ENCODE measurements at regions not wholly inside any gene's neighbourhood (a gene's known extent, or its start where the extent isn't known, plus 50 kb on each side); places are given as distances from the start of the nearest gene placed in this dataset.
"Not testable (repeated sequence)": the region's sequence is repeated elsewhere in the genome, so short reads cannot be mapped to it uniquely, and the experiment has no call there.

- no peak for ATAC-seq (ENCODE audit: poor library complexity)
- intact Hi-C loops (cut with DNase I): no loop called here
- DNase-seq: no peak
These were observed 130.0 kb downstream of the ASB7 start for GRCh38 chr15:100732211-100733055.

- DNase-seq: no peak
- intact Hi-C loops (cut with DNase I): no loop called here
- peak; percentile 74 for ATAC-seq (ENCODE audit: poor library complexity)
These were observed 130.9 kb downstream of the ASB7 start for GRCh38 chr15:100733101-100733842.

DNA sequence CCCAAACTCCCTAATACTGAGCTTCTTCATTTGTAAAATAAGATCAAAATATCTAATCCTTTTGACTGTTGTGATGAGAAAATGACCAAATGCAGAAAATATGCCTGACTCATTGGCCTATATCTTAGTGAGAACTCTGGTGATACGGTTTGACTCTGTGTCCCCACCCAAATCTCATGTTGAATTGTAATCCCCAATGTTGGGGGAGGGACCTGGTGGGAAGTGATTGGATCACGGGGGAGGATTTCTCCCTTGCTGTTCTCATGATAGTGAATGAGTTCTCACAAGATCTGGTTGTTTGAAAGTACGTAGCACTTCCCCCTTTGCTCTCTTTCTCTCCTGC, 131.4 kb downstream of the ASB7 start:
- intact Hi-C loops (cut with DNase I); DNase-seq; ATAC-seq (ENCODE audit: poor library complexity): not testable (repeated sequence)

- ATAC-seq (ENCODE audit: poor library complexity): no peak
- no peak for DNase-seq
- intact Hi-C loops (cut with DNase I): no loop called here
These were observed 132.2 kb downstream of the ASB7 start for GRCh38 chr15:100734586-100734985.

- intact Hi-C loops (cut with DNase I): no loop called here
- DNase-seq (no peak), ATAC-seq (ENCODE audit: poor library complexity) (no peak)
These were observed 133.0 kb downstream of the ASB7 start for GRCh38 chr15:100735129-100736053.

- ATAC-seq (ENCODE audit: poor library complexity): no peak
- intact Hi-C loops (cut with DNase I): no loop called here
- no peak for DNase-seq
These were observed 134.8 kb downstream of the ASB7 start for GRCh38 chr15:100737214-100737613.

- DNase-seq (no peak), ATAC-seq (ENCODE audit: poor library complexity) (no peak)
- intact Hi-C loops (cut with DNase I): no loop called here
These were observed 136.2 kb downstream of the ASB7 start for GRCh38 chr15:100738614-100739013.

DNA sequence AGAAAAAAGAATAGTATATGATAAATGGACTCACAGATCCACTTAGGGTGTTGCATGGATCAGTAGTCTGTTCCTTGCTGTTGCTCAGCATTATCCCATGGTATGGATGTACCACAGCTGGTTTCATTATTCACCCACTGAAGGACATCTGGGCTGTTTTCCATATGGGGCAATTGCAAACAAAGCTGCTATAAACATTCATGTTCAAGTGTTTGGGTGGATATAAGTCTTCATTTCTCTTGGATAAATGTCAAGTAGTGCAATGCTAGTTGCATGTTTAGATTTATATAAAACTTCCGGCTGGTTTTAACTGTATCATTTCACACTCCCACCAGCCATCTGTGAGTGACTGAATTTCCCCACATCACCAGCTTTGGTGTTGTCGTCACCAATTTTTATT, 137.7 kb downstream of the ASB7 start:
- intact Hi-C loops (cut with DNase I): no loop called here
- DNase-seq (no peak), ATAC-seq (ENCODE audit: poor library complexity) (no peak)

DNA sequence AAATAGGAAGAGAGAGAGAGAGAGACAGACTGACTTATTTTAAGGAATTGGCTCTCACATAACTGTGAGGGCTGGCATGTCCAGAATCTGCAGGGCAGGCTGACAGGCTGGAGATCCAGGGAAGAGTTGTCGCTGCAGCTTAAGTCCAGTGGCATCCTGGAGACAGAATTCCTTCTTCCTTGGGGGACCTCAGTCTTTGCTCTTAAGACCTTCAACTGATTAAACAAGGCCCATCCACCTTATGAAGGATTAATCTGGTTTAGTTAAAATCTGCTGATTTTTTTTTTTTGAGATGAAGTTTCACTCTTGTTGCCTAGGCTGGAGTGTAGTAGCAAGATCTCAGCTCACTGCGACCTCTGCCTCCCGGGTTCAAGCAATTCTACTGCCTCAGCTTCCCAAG, 128.0 kb upstream of the ALDH1A3 start:
- ATAC-seq (ENCODE audit: poor library complexity) (no peak), DNase-seq (no peak)
- intact Hi-C loops (cut with DNase I): no loop called here

DNA sequence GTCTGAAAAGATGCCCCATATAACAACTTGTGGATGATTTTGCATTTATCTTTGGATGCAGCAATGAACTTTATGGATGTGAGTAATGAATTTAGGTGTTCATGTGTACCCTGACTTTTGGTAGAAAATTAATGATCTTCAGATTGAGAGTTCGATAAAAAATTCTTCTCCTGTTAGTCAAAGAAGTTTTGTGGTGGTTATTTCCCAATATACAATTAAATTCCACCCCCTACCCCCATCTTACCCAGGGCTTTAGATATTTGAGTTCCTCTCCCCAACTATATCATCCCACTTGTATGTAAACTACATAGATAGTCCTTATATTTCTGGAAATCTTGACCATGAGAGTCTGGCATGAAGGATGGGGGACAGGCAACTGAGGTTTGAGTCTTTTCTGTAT, 126.1 kb upstream of the ALDH1A3 start:
- intact Hi-C loops (cut with DNase I): no loop called here
- DNase-seq (no peak), ATAC-seq (ENCODE audit: poor library complexity) (no peak)

DNA sequence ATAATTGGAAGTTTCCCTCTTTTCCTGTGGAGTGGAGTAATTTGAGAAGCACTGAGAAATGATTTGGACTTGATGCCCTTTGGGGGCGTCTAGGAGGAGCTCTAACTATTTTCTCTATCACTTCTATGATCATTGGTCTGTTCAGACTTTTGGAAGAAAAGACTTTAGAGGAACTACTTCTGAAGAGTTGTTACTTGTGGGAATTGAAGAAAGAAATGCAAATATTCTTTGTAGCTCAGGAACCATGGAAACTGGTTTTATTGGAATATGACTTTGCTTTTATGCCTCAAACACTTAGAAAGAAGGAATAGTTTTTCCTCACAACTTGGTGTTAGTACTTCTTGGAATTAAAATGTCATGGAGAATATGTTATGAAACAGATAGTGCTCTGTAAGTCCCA, 122.0 kb upstream of the ALDH1A3 start:
- no peak for ATAC-seq (ENCODE audit: poor library complexity)
- intact Hi-C loops (cut with DNase I): no loop called here

DNA sequence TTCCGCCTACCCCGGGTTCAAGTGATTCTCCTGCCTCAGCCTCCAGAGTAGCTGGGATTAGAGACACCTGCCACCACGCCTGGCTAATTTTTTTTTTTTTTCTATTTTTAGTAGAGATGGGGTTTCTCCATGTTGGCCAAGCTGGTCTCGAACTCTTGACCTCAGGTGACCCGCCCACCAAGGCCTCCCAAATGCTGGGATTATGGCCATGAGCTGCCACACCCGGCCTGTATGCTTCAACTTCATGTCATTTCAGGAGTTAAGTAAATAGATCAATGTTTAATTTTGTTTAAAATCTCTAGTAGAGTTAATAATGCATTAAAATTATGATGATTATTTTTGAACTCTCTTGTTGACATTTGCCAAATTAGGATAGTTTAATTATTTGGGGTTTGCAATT, 121.1 kb upstream of the ALDH1A3 start:
- no peak for ATAC-seq (ENCODE audit: poor library complexity)
- intact Hi-C loops (cut with DNase I): no loop called here
- DNase-seq: no peak

More for the DNA sequence above, 122.0 kb upstream of the ALDH1A3 start:
- no peak for DNase-seq

GRCh38 chr15:100759106-100759505, 120.5 kb upstream of the ALDH1A3 start:
- DNase-seq (no peak), ATAC-seq (ENCODE audit: poor library complexity) (no peak)
- intact Hi-C loops (cut with DNase I): no loop called here

GRCh38 chr15:100759698-100760356, 119.8 kb upstream of the ALDH1A3 start:
- no peak for DNase-seq
- ATAC-seq (ENCODE audit: poor library complexity): no peak
- intact Hi-C loops (cut with DNase I): no loop called here

DNA sequence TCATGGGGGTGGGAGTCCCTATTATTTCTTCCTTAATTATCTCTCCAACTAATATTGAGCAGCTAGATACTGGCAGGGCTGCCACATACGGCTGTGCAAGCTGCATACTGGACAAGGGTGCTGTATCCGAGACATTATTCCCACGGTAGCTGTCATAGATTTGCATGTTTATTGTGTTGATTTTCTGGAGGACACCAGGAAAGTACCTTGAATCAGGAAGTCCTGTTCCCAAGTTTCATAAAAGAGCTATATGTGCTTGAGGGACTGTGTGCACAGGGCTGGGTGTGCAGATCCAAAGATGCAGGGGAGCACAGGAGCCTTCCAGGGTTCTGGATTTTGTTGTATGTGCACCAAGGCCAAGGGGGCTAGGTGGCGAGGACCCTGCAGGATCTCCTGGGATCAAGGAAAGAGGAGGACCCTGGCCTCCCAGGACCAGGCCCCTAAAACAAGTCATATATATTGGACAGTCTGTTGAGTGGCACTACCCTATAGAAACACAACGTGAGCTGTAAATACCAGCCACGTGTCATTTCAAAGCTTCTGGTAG, 119.2 kb upstream of the ALDH1A3 start:
- intact Hi-C loops (cut with DNase I): no loop called here
- no peak for ATAC-seq (ENCODE audit: poor library complexity)
- DNase-seq: no peak

DNA sequence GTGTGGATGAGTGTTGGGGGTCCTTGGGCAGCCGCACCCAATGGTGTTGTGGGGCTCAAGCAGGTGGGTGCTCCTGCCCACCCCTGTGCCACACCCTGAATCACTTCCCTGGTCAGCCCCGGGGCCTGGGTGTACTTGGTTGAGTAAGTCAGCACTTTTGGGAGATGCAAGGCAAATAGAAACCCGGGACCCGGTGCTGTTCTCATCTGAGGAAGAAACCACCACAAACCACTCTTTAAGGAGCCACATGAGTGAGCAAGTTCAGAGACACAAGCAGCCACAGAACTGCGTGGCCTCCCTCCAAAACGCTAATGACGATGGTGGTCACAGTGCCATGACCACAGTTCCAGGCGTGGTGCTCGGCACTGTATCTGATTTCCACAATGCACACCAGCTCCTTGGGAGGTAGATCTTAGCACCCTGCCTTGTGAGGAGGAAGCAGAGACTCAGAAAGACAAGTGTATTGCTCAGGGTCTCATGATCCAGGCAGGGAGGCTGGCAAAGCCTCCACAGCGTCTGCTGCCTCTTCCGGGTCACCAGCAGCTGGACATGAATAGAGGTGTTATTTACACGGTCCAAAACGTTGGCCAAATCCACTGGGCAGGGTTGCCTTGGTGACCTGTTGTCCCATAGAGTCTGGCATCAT, 118.2 kb upstream of the ALDH1A3 start:
- intact Hi-C loops (cut with DNase I): no loop called here
- DNase-seq (no peak), ATAC-seq (ENCODE audit: poor library complexity) (no peak)

GRCh38 chr15:100762289-100762688, 117.3 kb upstream of the ALDH1A3 start:
- intact Hi-C loops (cut with DNase I): no loop called here
- no peak for DNase-seq
- ATAC-seq (ENCODE audit: poor library complexity): no peak
